ENCODE measurements at regions not wholly inside any gene's neighbourhood (a gene's known extent, or its start where the extent isn't known, plus 50 kb on each side); places are given as distances from the start of the nearest gene placed in this dataset.

DNA sequence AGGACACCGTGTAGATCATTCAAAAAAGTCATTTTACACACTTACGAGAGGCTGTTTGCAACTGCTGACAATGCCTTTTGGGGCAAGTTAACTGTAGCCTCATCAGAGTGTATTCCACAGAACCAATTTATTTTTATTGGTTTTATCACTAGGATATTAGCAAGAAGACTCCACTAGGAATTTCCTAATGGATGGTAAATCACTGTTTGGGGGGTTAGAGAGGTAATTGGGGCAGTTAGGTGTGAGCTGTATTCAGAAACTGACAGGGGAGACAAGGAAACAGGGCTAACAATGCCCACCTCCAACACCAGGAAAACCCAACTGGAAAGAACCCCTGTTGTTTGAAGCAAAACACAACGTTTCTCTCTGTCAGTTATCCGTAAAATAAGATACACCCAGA, 383.0 kb upstream of the SHH start:
- Histone ChIP-seq H2BK15ac (ENCODE audit: low read depth, low read length) (no peak overlapping the region), H3K4me1 (ENCODE audit: control insufficient read depth, insufficient read depth, low read length) (no peaks in the 10 kb centered on the region), H2AK9ac (replicated peaks; ENCODE audit: low read depth, low read length, poor library complexity) (no peak overlapping the region), H3K14ac (replicated peaks; ENCODE audit: low read depth, low read length) (no peak overlapping the region), H3K36me3 (ENCODE audit: control insufficient read depth, insufficient read depth, low read length) (no peaks in the 10 kb centered on the region), H3K4me2 (ENCODE audit: low read depth, low read length) (no peak overlapping the region), H2BK120ac (ENCODE audit: low read depth, low read length) (no peak overlapping the region), H4K8ac (ENCODE audit: low read depth in 2 of 2, low read length in 2 of 2) (no peak overlapping the region), H2BK5ac (ENCODE audit: low read depth, low read length, poor library complexity, severe bottlenecking) (no peak overlapping the region), H3K4ac (ENCODE audit: low read depth, low read length) (no peak overlapping the region), H4K91ac (ENCODE audit: insufficient read depth, low read depth, low read length) (no peak overlapping the region), H3K79me1 (ENCODE audit: low read depth in 1 of 2, low read length in 2 of 2) (no peaks in the 10 kb centered on the region), H3K27me3 (ENCODE audit: control insufficient read depth, insufficient read depth, low read length) (no peaks in the 10 kb centered on the region), H3K4me3 (ENCODE audit: insufficient read depth, low read depth, low read length) (no peak overlapping the region), H3K27ac (ENCODE audit: insufficient read depth, low read length) (no peak overlapping the region), H4K5ac (ENCODE audit: low read depth, low read length) (no peak overlapping the region), H3K9me1 (ENCODE audit: insufficient read depth, low read length) (no peaks in the 10 kb centered on the region), H3K56ac (ENCODE audit: extremely low read depth, insufficient read depth, low read length) (no peak overlapping the region), H2AK5ac (ENCODE audit: low read depth, low read length) (no peak overlapping the region), H3K9ac (ENCODE audit: low read depth, low read length) (no peak overlapping the region), H2AFZ (replicated peaks; ENCODE audit: low read length, poor library complexity) (no peak overlapping the region), H4K20me1 (ENCODE audit: insufficient read depth, low read length) (no peaks in the 10 kb centered on the region), H3K9me3 (ENCODE audit: control insufficient read depth, insufficient read depth, low read length) (peaks cover 48% of the 10 kb centered on the region), H3K23ac (ENCODE audit: low read depth, low read length) (no peak overlapping the region), H2BK20ac (ENCODE audit: low read depth, low read length) (no peak overlapping the region), H3K18ac (ENCODE audit: low read depth, low read length) (no peak overlapping the region)
- BruUV-seq (replicated peaks), result no TSS peak
- POLR2A ChIA-PET (ENCODE audit: unreplicated experiment), result no interaction called here
- no peak for DNase-seq
- ATAC-seq (ENCODE audit: low read depth), result no peak
- dilution Hi-C loops (cut with HindIII; ENCODE audit: low sequenced_read_pairs, unreplicated experiment), result no loop called here
- in situ Hi-C loops (cut with MboI; ENCODE audit: low sequenced_read_pairs), result no loop called here
- intact Hi-C loops (cut with micrococcal nuclease), result no loop called here
- TF ChIP-seq MAFK (IDR thresholded peaks at IDR 0.05; ENCODE audit: low read depth, low read length), result no peak
- TF ChIP-seq, protein P1, sequence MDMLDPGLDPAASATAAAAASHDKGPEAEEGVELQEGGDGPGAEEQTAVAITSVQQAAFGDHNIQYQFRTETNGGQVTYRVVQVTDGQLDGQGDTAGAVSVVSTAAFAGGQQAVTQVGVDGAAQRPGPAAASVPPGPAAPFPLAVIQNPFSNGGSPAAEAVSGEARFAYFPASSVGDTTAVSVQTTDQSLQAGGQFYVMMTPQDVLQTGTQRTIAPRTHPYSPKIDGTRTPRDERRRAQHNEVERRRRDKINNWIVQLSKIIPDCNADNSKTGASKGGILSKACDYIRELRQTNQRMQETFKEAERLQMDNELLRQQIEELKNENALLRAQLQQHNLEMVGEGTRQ (IDR thresholded peaks at IDR 0.05; ENCODE audit: low read depth, low read length), result no peak
- no peak for TF ChIP-seq POLR2A (IDR thresholded peaks at IDR 0.05; ENCODE audit: low read depth, low read length)
- no peak for TF ChIP-seq RAD21 (IDR thresholded peaks at IDR 0.05; ENCODE audit: low read length)
- TF ChIP-seq RCOR1 (IDR thresholded peaks at IDR 0.05; ENCODE audit: insufficient replicate concordance, low read length), result no peak
- no peak for TF ChIP-seq NFE2L2 (IDR thresholded peaks at IDR 0.05; ENCODE audit: low read depth, low read length)
- CTCF ChIA-PET, result no interaction called here
- 0% methylated on average over 1 of the region's 4 CpGs; no CpG with 5 or more reads in 1 of the 2 experiments for WGBS, 2 experiments (ENCODE audit: extremely low coverage in 2 of 2, insufficient read length in 1 of 2)
